IPS DF 4.7 (cell line): ENCODE measurements at regions not wholly inside any gene's neighbourhood (a gene's known extent, or its start where the extent isn't known, plus 50 kb on each side); places are given as distances from the start of the nearest gene placed in this dataset.
A peak's percentile ranks its signal among the peaks of the same experiment; 100 is the strongest.

Experiments
- DNase-seq: peaks from one replicate; pipeline ENCODE4 v3.0.0-alpha.2; 2013; ENCODE audit warnings: low spot score; ENCODE audit errors: extremely low read depth

- DNase-seq: no peak
These were observed 78.5 kb upstream of the PCBD1 start for GRCh38 chr10:70966646-70967553.

- peak; percentile 19 for DNase-seq
These were observed 79.5 kb upstream of the PCBD1 start for GRCh38 chr10:70967591-70968587.

DNA sequence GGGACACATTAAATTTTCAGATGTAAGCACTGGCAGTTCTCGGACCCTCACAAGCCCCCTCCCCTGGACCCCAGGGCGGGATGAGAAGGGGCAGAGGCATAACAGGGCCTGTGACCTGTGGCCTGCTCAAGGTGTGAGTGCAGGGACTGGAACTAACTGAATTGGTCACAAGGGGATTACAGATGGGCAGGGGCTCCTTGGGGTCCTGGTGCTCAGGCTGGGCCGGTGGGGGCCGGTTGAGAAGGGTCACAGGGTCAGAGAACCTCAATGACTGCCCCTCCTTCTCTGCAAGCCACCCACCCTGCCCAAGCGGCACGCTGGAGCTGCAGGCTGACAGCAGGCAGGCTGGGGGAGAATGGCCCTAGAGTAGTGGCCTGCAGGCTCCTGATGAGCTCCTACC, 80.8 kb upstream of the PCBD1 start:
- DNase-seq: no peak

GRCh38 chr10:70970830-70971229, 82.5 kb upstream of the PCBD1 start:
- peak; percentile 78 for DNase-seq

- DNase-seq: no peak
These were observed 84.9 kb upstream of the PCBD1 start for GRCh38 chr10:70973275-70973674.

DNA sequence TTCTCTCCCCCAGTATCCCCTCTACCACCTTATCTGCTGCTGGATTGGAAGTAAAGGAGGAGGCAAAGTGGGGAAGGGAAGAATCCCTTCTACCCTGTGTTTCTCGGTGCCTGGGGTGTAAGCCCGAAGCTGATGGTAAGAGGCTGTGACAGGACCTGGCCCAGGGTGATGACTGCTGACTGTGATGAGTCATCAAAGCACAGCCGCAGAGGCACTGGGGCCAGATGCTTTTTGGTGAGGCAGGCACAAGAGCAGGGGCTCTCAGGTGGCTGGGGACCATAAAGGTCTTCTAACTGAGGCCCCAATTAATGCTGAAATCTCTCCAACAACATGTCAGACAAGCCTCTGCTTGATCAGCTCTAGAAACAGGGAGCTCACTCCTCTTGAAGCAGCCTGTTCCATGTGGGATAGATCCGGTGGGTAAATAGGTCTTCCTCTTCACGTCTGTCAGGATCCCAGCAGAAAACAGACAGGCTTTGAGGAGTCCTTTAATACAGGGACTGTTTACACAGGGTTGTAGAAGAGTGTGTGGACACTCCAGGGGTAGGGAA, 86.1 kb upstream of the PCBD1 start:
- DNase-seq: no peak

DNA sequence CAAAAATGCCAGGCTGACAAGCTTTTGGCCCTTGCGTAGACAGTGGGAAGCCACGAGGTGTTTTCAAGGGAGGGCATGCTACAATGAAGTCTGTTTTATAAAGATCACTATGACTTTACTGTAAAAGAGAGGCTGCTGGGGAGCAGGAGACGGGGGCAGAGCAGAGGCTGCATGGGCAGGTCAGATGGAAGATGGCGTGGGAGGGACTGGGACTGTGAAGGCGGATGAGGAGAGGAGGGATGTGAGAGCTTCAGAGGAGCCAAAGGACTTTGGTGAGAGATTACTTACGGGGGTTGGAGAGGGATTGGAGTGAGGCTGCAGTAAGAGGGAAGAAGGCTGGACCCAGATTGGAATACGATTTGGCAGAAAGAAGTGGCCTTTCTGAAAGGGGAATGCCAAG, 86.6 kb upstream of the PCBD1 start:
- no peak for DNase-seq

GRCh38 chr10:70976063-70976695, 87.8 kb upstream of the PCBD1 start:
- DNase-seq: no peak

DNA sequence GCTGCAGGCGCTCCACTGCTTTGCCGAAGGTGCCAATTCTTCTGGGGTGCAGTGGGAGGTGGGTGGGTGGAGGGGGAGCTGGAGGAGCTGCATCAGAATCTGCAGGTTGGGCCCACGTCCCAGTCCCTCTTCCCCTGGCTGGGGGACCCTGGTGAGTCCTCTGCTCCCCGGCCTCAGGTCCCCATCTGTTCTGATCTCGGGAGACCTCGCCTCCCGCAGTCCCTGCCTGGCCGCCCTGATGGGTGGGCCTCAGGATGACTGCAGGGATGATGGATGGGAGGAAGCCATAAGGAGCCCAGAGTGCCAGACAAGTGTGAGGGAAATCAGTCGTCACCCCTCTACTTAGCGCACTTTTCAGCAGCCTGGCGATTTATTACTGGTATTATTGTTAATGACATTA, 89.3 kb upstream of the PCBD1 start:
- DNase-seq: no peak

- no peak for DNase-seq
These were observed 89.8 kb upstream of the PCBD1 start for GRCh38 chr10:70978181-70978580.

- no peak for DNase-seq
These were observed 90.6 kb upstream of the PCBD1 start for GRCh38 chr10:70978816-70979480.

GRCh38 chr10:70980687-70981086, 92.3 kb upstream of the PCBD1 start:
- DNase-seq: no peak

GRCh38 chr10:70981171-70981836, 92.9 kb upstream of the PCBD1 start:
- no peak for DNase-seq

GRCh38 chr10:70981936-70982335, 93.6 kb upstream of the PCBD1 start:
- no peak for DNase-seq

GRCh38 chr10:70982443-70982842, 94.1 kb upstream of the PCBD1 start:
- DNase-seq: no peak

DNA sequence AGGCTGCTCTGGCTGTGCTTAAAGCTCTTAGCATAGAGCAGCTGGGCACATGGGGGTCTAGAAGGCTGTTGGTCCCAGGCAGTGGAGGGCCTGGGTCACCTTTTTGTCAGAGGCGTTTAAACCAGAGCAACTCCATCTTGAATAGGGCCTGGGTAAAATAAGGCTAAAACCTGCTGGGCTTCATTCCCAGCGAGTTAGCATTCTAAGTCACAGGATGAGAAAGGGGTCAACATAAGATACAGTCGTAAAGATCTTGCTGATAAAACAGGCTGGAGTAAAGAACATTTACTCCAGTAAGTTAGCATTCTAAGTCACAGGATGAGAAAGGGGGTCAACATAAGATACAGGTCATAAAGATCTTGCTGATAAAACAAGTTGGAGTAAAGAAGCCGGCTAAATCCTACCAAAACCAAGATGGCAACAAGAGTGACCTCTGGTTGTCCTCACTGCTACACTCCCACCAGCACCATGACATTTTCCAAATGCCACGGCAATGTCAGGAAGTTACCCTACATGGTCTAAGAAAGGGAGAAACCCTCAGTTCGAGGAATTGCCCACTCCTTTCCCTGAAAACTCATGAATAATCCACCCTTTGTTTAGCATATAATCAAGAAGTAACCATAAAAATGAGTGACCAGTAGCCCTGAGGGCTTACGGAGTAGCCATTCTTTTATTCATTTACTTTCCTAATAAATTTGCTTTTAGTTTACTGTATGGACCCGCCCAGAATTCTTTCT, 96.8 kb upstream of the PCBD1 start:
- no peak for DNase-seq

DNA sequence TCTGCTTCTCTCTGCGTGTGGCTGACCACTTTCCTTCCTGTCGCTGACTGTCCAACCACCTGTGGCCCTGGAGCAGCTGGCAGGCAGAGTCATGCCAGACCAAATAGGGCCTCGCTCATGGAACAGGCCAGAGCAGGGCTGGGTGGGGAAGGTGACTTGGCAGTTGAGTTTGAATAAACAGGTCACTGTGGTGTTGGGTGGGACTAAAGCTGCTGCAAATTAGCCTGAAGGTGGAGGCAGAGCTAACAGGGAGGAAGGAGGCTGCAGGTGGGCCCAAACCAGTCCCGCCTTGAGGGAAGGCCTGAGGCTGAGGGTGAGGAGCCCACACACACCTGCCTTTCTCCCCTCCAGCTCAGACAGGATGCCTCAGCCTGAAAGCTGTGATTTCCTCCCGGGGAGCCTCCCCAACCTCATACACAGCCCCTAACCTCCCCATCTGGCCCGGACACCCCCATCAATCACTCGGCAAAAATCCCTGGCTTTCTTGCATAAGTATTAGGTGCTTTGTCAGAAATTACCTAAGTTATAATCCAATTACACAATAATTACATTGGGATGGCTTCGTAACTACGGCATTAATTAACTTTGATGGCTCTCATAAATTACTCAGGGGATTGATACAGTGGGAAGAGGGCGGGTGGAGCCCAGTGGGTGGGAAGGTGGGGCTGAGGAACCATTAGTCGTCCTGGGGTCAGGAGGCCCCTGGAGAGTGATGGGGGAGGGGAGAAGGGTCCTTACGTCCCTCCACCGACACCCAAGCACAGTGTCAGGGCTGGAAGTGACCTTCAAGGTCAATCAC, 97.7 kb upstream of the PCBD1 start:
- DNase-seq: no peak

DNA sequence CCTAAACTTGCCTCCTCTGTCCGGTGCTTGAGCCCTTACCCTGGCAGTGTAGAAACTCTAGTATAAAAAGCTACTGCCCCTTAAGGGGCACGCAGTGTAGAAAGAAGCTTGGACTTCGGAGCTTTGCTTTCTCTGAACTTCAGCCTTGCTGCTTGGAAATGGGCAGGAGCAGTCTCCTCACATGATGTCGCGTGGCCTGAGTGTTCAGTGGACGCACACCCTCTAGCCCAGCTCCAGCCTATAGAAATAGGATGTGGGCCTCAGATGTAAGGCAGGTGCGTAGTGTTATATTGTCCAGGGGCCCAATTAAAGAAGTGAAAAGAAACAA, 98.2 kb upstream of the PCBD1 start:
- DNase-seq: no peak
